CD4-positive, CD25-positive, alpha-beta regulatory T cell (primary cell): ENCODE measurements at regions not wholly inside any gene's neighbourhood (a gene's known extent, or its start where the extent isn't known, plus 50 kb on each side); places are given as distances from the start of the nearest gene placed in this dataset.

Source experiments
- ATAC-seq, 2 donors: fragments of 150-1000 bp; cut with Tn5 transposase; one replicate each; pipeline ENCODE4 v1.10.0; 2021; ENCODE audit warnings: low read depth in 2 of 2, moderate number of reproducible peaks in 2 of 2, moderate library complexity in 1 of 2
- DNase-seq, 3 donors: peaks; one replicate each; pipeline versions ENCODE4 v3.0.0 to v3.0.0-alpha.2; 2012 to 2022; ENCODE audit warnings: mixed read lengths in 1 of 3
- H3K27ac ChIP-seq: one replicate; pipeline ENCODE4 v1.7.0; 2013; ENCODE audit warnings: mild to moderate bottlenecking, low read length; ENCODE audit not compliant: insufficient read depth, poor library complexity, severe bottlenecking
- H3K27me3 ChIP-seq: one replicate; pipeline ENCODE4 v1.7.0; 2013; ENCODE audit warnings: low read length; ENCODE audit not compliant: control insufficient read depth, insufficient read depth
- H3K36me3 ChIP-seq: one replicate; pipeline ENCODE4 v1.7.0; 2013; ENCODE audit warnings: mild to moderate bottlenecking, low read length, moderate library complexity; ENCODE audit not compliant: control insufficient read depth, insufficient read depth
- H3K4me1 ChIP-seq: 2 replicates; pipeline ENCODE4 v1.7.0; 2013; ENCODE audit warnings: mild to moderate bottlenecking, low read length; ENCODE audit not compliant: insufficient read depth, control insufficient read depth, poor library complexity, severe bottlenecking
- H3K4me3 ChIP-seq: one replicate; pipeline ENCODE4 v1.7.0; 2013; ENCODE audit warnings: low read depth, mild to moderate bottlenecking, low read length, moderate library complexity
- H3K9me3 ChIP-seq, 2 experiments: 1 replicate in 1 of 2; 2 replicates in 1 of 2; pipeline ENCODE4 v1.7.0; 2013; ENCODE audit warnings: low read length in 2 of 2, mild to moderate bottlenecking in 1 of 2, moderate library complexity in 1 of 2; ENCODE audit not compliant: control insufficient read depth in 2 of 2
- H3K27ac Mint-ChIP-seq, 3 donors: one replicate each; pipeline ENCODE4 v1.8.0; 2020 to 2022; ENCODE audit warnings: mild to moderate bottlenecking in 3 of 3, mixed read lengths in 3 of 3, moderate library complexity in 2 of 3
- H3K27me3 Mint-ChIP-seq: one replicate; pipeline ENCODE4 v1.8.0; 2022; ENCODE audit warnings: mild to moderate bottlenecking, mixed read lengths
- H3K36me3 Mint-ChIP-seq: one replicate; pipeline ENCODE4 v1.8.0; 2020; ENCODE audit warnings: mixed read lengths
- H3K4me1 Mint-ChIP-seq, 4 donors: one replicate each; pipeline ENCODE4 v1.8.0; 2020 to 2022; ENCODE audit warnings: mixed read lengths in 4 of 4, mild to moderate bottlenecking in 1 of 4
- H3K4me3 Mint-ChIP-seq, 4 donors: one replicate each; pipeline ENCODE4 v1.8.0; 2020 to 2022; ENCODE audit warnings: mild to moderate bottlenecking in 4 of 4, mixed read lengths in 4 of 4, moderate library complexity in 3 of 4
- H3K9me3 Mint-ChIP-seq, 7 donors: one replicate each; pipeline ENCODE4 v1.8.0; 2020 to 2022; ENCODE audit warnings: mixed read lengths in 7 of 7, mild to moderate bottlenecking in 3 of 7, moderate library complexity in 2 of 7

GRCh38 chr4:26806331-26806730 is 54.3 kb upstream of the STIM2 start:
- no peak for ATAC-seq
- Mint-ChIP-seq H3K4me1 (peaks cover 4 to 10% (median 6%) of the 10 kb centered on the region in 4 donors), H3K9me3 (peaks cover 0 to 5% (median 2%) of the 10 kb centered on the region in 7 donors), H3K27me3 (peaks cover 4% of the 10 kb centered on the region), H3K27ac (peak overlapping the region in 1 of 3 donors; percentile 87), H3K4me3 (no peak overlapping the region), H3K36me3 (peaks cover 4% of the 10 kb centered on the region)
- Histone ChIP-seq H3K4me1 (no peaks in the 10 kb centered on the region), H3K4me3 (no peak overlapping the region), H3K9me3 (no peaks in the 10 kb centered on the region), H3K27me3 (no peaks in the 10 kb centered on the region), H3K27ac (no peak overlapping the region), H3K36me3 (no peaks in the 10 kb centered on the region)
- DNase-seq: no peak

GRCh38 chr4:26807330-26807729 is 53.3 kb upstream of the STIM2 start:
- peaks cover 0 to 5% (median 4%) of the 10 kb centered on the region in 7 donors for H3K9me3 Mint-ChIP-seq
- DNase-seq (no peak), ATAC-seq (no peak)
- H3K27me3 Mint-ChIP-seq: peaks cover 4% of the 10 kb centered on the region
- Histone ChIP-seq H3K4me1 (peaks cover 6% of the 10 kb centered on the region), H3K4me3 (no peak overlapping the region), H3K9me3 (no peaks in the 10 kb centered on the region), H3K27me3 (no peaks in the 10 kb centered on the region), H3K36me3 (no peaks in the 10 kb centered on the region), H3K27ac (no peak overlapping the region)
- H3K36me3 Mint-ChIP-seq: peaks cover 4% of the 10 kb centered on the region
- H3K4me3 Mint-ChIP-seq: no peak overlapping the region
- peaks cover 8 to 20% (median 13%) of the 10 kb centered on the region in 4 donors for H3K4me1 Mint-ChIP-seq
- no peak overlapping the region for H3K27ac Mint-ChIP-seq

- Histone ChIP-seq H3K4me1 (peaks cover 9% of the 10 kb centered on the region), H3K36me3 (no peaks in the 10 kb centered on the region), H3K27me3 (no peaks in the 10 kb centered on the region), H3K9me3 (no peaks in the 10 kb centered on the region), H3K27ac (no peak overlapping the region), H3K4me3 (no peak overlapping the region)
- no peak overlapping the region for H3K4me3 Mint-ChIP-seq
- ATAC-seq (no peak), DNase-seq (no peak)
- no peaks in the 10 kb centered on the region for H3K36me3 Mint-ChIP-seq
- H3K27ac Mint-ChIP-seq: peak overlapping the region in 1 of 3 donors; percentile 8
- peaks cover 9 to 21% (median 16%) of the 10 kb centered on the region in 4 donors for H3K4me1 Mint-ChIP-seq
- peaks cover 0 to 5% (median 4%) of the 10 kb centered on the region in 7 donors for H3K9me3 Mint-ChIP-seq
- H3K27me3 Mint-ChIP-seq: peaks cover 4% of the 10 kb centered on the region
Measured at GRCh38 chr4:26809811-26810210, 50.8 kb upstream of the STIM2 start.
